Upper lobe of right lung (tissue), 1 donor: ENCODE measurements at regions not wholly inside any gene's neighbourhood (a gene's known extent, or its start where the extent isn't known, plus 50 kb on each side); places are given as distances from the start of the nearest gene placed in this dataset.

Experiments used
- ATAC-seq: fragments of 200-7000 bp; cut with Tn5 transposase; one replicate; pipeline ENCODE4 v1.9.1; 2020; ENCODE audit warnings: mild to moderate bottlenecking, moderate library complexity
- DNase-seq: peaks from one replicate; pipeline ENCODE4 v3.0.0-alpha.2; 2020
- H3K27ac ChIP-seq: fragments of 200-600 bp; one replicate; pipeline ENCODE4 v1.8.0; 2022
- H3K27me3 ChIP-seq: fragments of 200-600 bp; one replicate; pipeline ENCODE4 v1.8.0; 2022; ENCODE audit warnings: mild to moderate bottlenecking
- H3K36me3 ChIP-seq: fragments of 200-600 bp; one replicate; pipeline ENCODE4 v1.8.0; 2022
- H3K4me1 ChIP-seq: fragments of 200-600 bp; one replicate; pipeline ENCODE4 v1.8.0; 2022
- H3K4me3 ChIP-seq: fragments of 200-600 bp; one replicate; pipeline ENCODE4 v1.8.0; 2022; ENCODE audit warnings: mild to moderate bottlenecking
- H3K9me3 ChIP-seq: fragments of 200-600 bp; one replicate; pipeline ENCODE4 v1.8.0; 2022
- intact Hi-C: fragments of 100-400 bp; cut with DNase I; formaldehyde crosslinking; loops from one replicate; pipeline ENCODE4 v1.11.0; 2022
- TF ChIP-seq, protein P1 (sequence below): fragments of 200-600 bp; IDR thresholded peaks from one replicate; pipeline ENCODE4 v1.8.0; 2022; ENCODE audit warnings: antibody characterized with exemption
- donor health status: DM: no; HTN: yes; CAD: no; lungs with severe emphysema.

DNA sequence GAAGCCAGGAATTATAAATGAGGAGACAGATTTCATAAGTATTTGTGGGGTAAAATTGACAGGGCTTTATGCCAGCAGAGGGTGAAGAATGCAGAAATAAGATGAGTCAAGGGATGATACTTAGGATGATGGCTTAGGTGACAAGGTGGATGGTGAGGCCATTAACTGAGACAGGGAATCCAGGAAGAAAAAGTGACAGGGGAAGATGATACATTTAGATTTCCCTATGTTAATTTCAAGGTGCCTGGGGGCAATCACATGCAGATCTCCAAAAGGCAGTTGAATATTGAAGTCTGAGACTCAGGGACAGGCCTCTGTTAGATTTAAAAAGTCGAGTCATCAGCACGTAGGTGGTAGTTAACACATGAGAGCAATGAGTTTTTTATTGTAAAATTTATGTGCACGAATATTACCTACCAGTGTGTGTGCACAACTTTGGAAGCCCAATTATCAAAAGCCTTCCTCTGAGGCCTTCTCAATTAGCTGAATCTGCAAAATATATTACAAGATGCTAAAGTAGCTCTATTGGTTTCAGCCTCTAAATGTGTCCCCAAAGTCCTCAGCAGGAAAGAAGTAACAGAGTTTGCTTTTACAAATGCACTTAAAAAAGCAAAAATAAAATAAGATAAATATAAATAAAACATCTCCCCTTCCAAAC lies 67.9 kb upstream of the CHL1 start:
- TF ChIP-seq, protein P1, sequence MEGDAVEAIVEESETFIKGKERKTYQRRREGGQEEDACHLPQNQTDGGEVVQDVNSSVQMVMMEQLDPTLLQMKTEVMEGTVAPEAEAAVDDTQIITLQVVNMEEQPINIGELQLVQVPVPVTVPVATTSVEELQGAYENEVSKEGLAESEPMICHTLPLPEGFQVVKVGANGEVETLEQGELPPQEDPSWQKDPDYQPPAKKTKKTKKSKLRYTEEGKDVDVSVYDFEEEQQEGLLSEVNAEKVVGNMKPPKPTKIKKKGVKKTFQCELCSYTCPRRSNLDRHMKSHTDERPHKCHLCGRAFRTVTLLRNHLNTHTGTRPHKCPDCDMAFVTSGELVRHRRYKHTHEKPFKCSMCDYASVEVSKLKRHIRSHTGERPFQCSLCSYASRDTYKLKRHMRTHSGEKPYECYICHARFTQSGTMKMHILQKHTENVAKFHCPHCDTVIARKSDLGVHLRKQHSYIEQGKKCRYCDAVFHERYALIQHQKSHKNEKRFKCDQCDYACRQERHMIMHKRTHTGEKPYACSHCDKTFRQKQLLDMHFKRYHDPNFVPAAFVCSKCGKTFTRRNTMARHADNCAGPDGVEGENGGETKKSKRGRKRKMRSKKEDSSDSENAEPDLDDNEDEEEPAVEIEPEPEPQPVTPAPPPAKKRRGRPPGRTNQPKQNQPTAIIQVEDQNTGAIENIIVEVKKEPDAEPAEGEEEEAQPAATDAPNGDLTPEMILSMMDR, result no peak
- no peaks in the 10 kb centered on the region for H3K27me3 ChIP-seq
- H3K36me3 ChIP-seq, result no peaks in the 10 kb centered on the region
- DNase-seq (no peak), ATAC-seq (no peak)
- no peaks in the 10 kb centered on the region for H3K9me3 ChIP-seq
- no peaks in the 10 kb centered on the region for H3K4me1 ChIP-seq
- intact Hi-C loops, result no loop called here
- H3K4me3 ChIP-seq, result no peak overlapping the region
- H3K27ac ChIP-seq, result no peak overlapping the region

DNA sequence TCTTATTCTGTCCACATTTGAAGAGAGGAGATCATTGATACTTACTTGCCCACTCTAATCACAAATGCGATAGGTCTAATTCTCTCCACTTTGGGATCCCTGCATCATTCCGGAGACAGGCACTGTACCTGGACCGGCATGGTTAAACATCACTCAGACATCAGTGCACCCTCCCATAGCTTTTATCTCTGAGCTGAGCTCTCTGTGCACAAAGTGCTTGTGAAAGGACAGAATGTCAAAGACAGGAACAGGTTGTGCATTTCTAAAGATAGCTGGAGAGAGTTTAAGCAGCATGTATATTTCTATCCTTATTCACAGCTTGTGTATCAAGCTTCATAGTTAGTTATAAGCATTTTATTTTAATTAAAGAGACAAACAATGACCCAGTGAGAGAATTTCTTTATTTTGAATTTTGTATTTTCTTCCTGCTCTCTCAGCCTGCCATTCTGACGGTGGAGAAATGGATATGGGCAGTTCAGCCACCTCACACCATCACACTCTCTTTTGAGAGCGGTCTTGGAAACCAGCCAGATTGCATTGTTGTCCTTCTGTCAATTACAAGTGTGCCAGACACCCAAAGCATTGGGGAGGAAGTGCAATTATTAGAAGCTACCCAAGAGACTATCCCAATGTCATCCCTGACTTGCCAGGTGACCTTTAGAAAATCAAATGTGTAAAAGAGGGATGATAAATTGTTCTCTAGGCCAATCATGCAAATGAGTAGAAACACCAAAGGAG lies 65.2 kb upstream of the CHL1 start:
- intact Hi-C loops, result no loop called here
- Histone ChIP-seq H3K27me3 (no peaks in the 10 kb centered on the region), H3K9me3 (no peaks in the 10 kb centered on the region), H3K27ac (no peak overlapping the region), H3K4me3 (no peak overlapping the region), H3K4me1 (no peaks in the 10 kb centered on the region), H3K36me3 (no peaks in the 10 kb centered on the region)
- no peak for ATAC-seq
- TF ChIP-seq, protein P1, result no peak
- no peak for DNase-seq

DNA sequence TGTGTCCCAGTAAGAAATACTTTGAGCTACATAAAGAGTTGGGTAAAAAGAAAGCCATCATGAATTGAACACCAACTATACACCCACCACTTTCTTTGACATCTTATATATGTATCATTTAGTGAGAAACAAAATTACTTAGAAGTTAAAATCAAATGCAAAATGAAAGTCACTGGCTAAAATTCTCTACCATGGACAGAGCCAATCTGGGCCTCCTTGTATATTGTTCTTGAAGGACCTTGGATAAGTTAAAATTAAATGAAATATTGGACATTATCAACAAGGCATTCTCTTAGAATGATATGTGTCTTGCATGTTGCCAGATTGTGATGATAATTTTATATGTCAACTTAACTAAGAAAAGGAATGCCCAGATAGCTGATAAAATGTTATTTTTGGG lies 64.2 kb upstream of the CHL1 start:
- H3K4me3 ChIP-seq, result no peak overlapping the region
- no peaks in the 10 kb centered on the region for H3K9me3 ChIP-seq
- H3K27me3 ChIP-seq, result no peaks in the 10 kb centered on the region
- no peaks in the 10 kb centered on the region for H3K36me3 ChIP-seq
- DNase-seq (no peak), ATAC-seq (no peak)
- H3K4me1 ChIP-seq, result no peaks in the 10 kb centered on the region
- intact Hi-C loops, result no loop called here
- H3K27ac ChIP-seq, result no peak overlapping the region
- TF ChIP-seq, protein P1, result no peak

DNA sequence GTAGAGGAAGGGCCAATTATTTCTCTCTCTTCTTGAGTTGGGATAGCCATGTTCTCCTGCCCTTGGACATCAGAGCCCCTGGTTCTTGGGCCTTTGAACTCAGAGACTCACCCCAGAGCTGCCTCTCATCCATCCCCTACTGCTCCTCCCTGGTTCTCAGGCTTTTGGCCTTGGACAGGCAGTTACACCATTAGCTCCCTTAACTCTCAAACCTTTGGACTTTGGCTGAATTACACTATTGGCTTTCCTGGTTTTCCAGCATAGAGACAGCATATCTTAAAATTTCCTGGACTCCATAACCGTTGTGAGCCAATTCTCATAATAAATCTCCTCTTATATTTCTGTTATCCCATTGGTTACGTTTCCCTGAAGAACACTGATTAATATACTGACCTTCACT lies 63.7 kb upstream of the CHL1 start:
- Histone ChIP-seq H3K4me1 (no peaks in the 10 kb centered on the region), H3K4me3 (no peak overlapping the region), H3K9me3 (no peaks in the 10 kb centered on the region), H3K36me3 (no peaks in the 10 kb centered on the region), H3K27ac (no peak overlapping the region), H3K27me3 (no peaks in the 10 kb centered on the region)
- intact Hi-C loops, result no loop called here
- ATAC-seq (no peak), DNase-seq (no peak)
- TF ChIP-seq, protein P1, result no peak

DNA sequence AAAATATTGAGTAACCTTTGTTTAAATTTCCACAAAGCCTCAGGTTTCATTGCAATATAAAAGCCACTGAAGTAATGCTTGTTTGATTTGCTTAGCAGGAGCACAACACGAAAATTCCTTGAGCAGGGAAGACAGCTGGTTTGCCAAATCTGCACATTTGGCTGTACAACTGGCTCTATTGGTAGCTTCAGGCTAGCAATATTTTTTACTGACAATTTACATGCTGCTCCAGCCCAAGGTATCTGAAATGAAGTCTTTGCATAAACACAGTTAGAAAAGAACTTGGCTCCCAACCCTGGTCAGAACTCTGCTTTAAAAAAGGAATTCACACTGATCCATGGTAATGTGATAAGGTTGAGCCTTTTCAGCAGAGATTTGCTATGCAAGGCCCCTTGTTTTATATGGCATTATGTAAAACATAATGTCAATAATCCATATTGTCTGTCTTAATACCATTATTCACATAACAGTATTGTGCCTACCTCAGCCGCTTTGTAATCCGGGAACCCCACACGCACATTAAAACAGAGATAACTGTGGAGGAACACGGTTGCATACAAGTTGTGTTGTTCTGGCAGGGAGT lies 55.7 kb upstream of the CHL1 start:
- intact Hi-C loops, result no loop called here
- Histone ChIP-seq H3K27ac (no peak overlapping the region), H3K4me3 (no peak overlapping the region), H3K9me3 (no peaks in the 10 kb centered on the region), H3K36me3 (no peaks in the 10 kb centered on the region), H3K4me1 (no peaks in the 10 kb centered on the region), H3K27me3 (no peaks in the 10 kb centered on the region)
- DNase-seq (no peak), ATAC-seq (no peak)
- TF ChIP-seq, protein P1, result no peak
